ENCODE measurements at regions not wholly inside any gene's neighbourhood (a gene's known extent, or its start where the extent isn't known, plus 50 kb on each side); places are given as distances from the start of the nearest gene placed in this dataset.

DNA sequence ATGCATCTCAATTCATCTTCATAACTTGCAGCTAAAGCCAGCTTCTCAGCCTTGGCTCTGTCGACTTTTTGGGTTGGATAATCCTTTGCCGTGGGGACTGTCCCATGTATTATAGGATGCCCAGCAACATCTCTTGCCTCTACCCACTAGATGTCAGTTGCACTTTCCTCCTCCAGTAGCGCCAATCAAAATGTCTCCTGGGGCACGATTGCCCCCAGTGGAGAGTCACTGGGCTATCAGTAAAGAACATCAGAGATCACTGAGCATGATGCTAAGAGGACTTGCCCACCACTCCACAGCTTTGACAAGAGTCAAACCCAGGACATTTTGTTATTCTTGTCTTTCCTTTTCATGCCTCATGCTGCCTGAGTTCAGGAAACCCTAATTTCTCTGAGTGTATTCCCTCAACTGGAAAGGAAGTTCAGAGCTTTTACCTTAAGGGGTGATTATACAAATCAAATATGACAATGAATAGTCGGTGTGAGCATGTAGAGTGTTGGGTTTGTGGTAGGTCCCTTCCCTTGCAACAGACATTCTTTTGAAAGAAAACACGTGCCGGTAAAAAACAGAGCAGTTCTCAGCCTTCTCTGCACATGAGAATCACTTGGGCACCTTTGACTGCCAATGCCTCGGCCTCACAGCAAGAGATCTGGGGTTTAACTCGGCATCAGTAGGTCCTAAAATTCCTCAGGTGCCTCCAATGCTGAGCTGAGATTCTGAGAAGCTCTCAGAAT is 980.6 kb downstream of the VRK1 start:
- H3K27me3 ChIP-seq (ENCODE audit: control insufficient read depth, insufficient read depth, low read length), result no peaks in the 10 kb centered on the region
- H3K9ac ChIP-seq (ENCODE audit: low read depth, low read length), result no peak overlapping the region
- H3K4me2 ChIP-seq (ENCODE audit: low read length), result no peak overlapping the region
- H3K9me3 ChIP-seq (replicated peaks; ENCODE audit: low read length), result peaks cover 10% of the 10 kb centered on the region
- H3K36me3 ChIP-seq (ENCODE audit: insufficient read depth, low read length), result no peaks in the 10 kb centered on the region
- no peak overlapping the region for H3K4me3 ChIP-seq (ENCODE audit: low read length)
- no peaks in the 10 kb centered on the region for H3K4me1 ChIP-seq (ENCODE audit: control insufficient read depth, insufficient read depth, low read length)

DNA sequence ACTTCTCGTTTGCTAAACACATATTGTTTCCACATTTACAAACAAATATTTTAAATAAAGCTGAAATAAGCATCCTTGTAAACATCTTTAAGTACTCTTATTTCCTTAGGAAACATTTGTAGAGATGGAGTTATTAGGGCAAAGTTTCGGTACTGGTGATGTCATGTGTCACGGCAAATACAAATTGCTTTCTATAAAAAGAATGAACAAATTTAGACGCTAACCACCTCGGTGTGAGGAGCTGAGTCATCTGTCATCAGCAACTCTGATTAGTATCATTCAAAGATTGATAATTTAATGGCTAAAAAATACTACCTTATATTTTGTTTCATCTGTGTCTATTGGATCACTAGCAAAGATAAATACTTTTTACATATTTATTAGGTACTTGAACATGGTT is 982.0 kb downstream of the VRK1 start:
- peaks cover 7% of the 10 kb centered on the region for H3K9me3 ChIP-seq (replicated peaks; ENCODE audit: low read length)
- H3K27me3 ChIP-seq (ENCODE audit: control insufficient read depth, insufficient read depth, low read length), result no peaks in the 10 kb centered on the region
- H3K4me1 ChIP-seq (ENCODE audit: control insufficient read depth, insufficient read depth, low read length), result no peaks in the 10 kb centered on the region
- no peak overlapping the region for H3K9ac ChIP-seq (ENCODE audit: low read depth, low read length)
- no peak overlapping the region for H3K4me2 ChIP-seq (ENCODE audit: low read length)
- no peak overlapping the region for H3K4me3 ChIP-seq (ENCODE audit: low read length)
- no peaks in the 10 kb centered on the region for H3K36me3 ChIP-seq (ENCODE audit: insufficient read depth, low read length)

- Histone ChIP-seq H3K27me3 (ENCODE audit: control insufficient read depth, insufficient read depth, low read length) (no peaks in the 10 kb centered on the region), H3K4me3 (ENCODE audit: low read length) (no peak overlapping the region), H3K9me3 (replicated peaks; ENCODE audit: low read length) (peaks cover 7% of the 10 kb centered on the region), H3K4me2 (ENCODE audit: low read length) (no peak overlapping the region), H3K4me1 (ENCODE audit: control insufficient read depth, insufficient read depth, low read length) (no peaks in the 10 kb centered on the region), H3K36me3 (ENCODE audit: insufficient read depth, low read length) (no peaks in the 10 kb centered on the region), H3K9ac (ENCODE audit: low read depth, low read length) (no peak overlapping the region)
Observed at GRCh38 chr14:97780804-97781203, 983.6 kb downstream of the VRK1 start.

- Histone ChIP-seq H3K9me3 (replicated peaks; ENCODE audit: low read length) (peaks cover 7% of the 10 kb centered on the region), H3K4me2 (ENCODE audit: low read length) (no peak overlapping the region), H3K36me3 (ENCODE audit: insufficient read depth, low read length) (no peaks in the 10 kb centered on the region), H3K9ac (ENCODE audit: low read depth, low read length) (no peak overlapping the region), H3K4me3 (ENCODE audit: low read length) (no peak overlapping the region), H3K4me1 (ENCODE audit: control insufficient read depth, insufficient read depth, low read length) (no peaks in the 10 kb centered on the region), H3K27me3 (ENCODE audit: control insufficient read depth, insufficient read depth, low read length) (no peaks in the 10 kb centered on the region)
Observed at GRCh38 chr14:97781961-97782360, 984.8 kb downstream of the VRK1 start.

GRCh38 chr14:97782871-97783414 is 985.8 kb downstream of the VRK1 start:
- no peak overlapping the region for H3K4me2 ChIP-seq (ENCODE audit: low read length)
- no peak overlapping the region for H3K9ac ChIP-seq (ENCODE audit: low read depth, low read length)
- no peak overlapping the region for H3K4me3 ChIP-seq (ENCODE audit: low read length)
- peaks cover 7% of the 10 kb centered on the region for H3K9me3 ChIP-seq (replicated peaks; ENCODE audit: low read length)
- H3K27me3 ChIP-seq (ENCODE audit: control insufficient read depth, insufficient read depth, low read length), result no peaks in the 10 kb centered on the region
- H3K36me3 ChIP-seq (ENCODE audit: insufficient read depth, low read length), result no peaks in the 10 kb centered on the region
- no peaks in the 10 kb centered on the region for H3K4me1 ChIP-seq (ENCODE audit: control insufficient read depth, insufficient read depth, low read length)

GRCh38 chr14:97785495-97785894 is 988.3 kb downstream of the VRK1 start:
- no peaks in the 10 kb centered on the region for H3K36me3 ChIP-seq (ENCODE audit: insufficient read depth, low read length)
- no peaks in the 10 kb centered on the region for H3K4me1 ChIP-seq (ENCODE audit: control insufficient read depth, insufficient read depth, low read length)
- H3K4me2 ChIP-seq (ENCODE audit: low read length), result no peak overlapping the region
- peaks cover 17% of the 10 kb centered on the region for H3K9me3 ChIP-seq (replicated peaks; ENCODE audit: low read length)
- H3K4me3 ChIP-seq (ENCODE audit: low read length), result no peak overlapping the region
- H3K9ac ChIP-seq (ENCODE audit: low read depth, low read length), result no peak overlapping the region
- H3K27me3 ChIP-seq (ENCODE audit: control insufficient read depth, insufficient read depth, low read length), result no peaks in the 10 kb centered on the region

GRCh38 chr14:97788364-97788763 is 991.2 kb downstream of the VRK1 start:
- peaks cover 9% of the 10 kb centered on the region for H3K9me3 ChIP-seq (replicated peaks; ENCODE audit: low read length)
- no peak overlapping the region for H3K4me2 ChIP-seq (ENCODE audit: low read length)
- no peak overlapping the region for H3K9ac ChIP-seq (ENCODE audit: low read depth, low read length)
- no peak overlapping the region for H3K4me3 ChIP-seq (ENCODE audit: low read length)
- no peaks in the 10 kb centered on the region for H3K36me3 ChIP-seq (ENCODE audit: insufficient read depth, low read length)
- no peaks in the 10 kb centered on the region for H3K27me3 ChIP-seq (ENCODE audit: control insufficient read depth, insufficient read depth, low read length)
- H3K4me1 ChIP-seq (ENCODE audit: control insufficient read depth, insufficient read depth, low read length), result no peaks in the 10 kb centered on the region

- H3K9me3 ChIP-seq (replicated peaks; ENCODE audit: low read length), result peaks cover 9% of the 10 kb centered on the region
- H3K4me3 ChIP-seq (ENCODE audit: low read length), result no peak overlapping the region
- H3K36me3 ChIP-seq (ENCODE audit: insufficient read depth, low read length), result no peaks in the 10 kb centered on the region
- H3K27me3 ChIP-seq (ENCODE audit: control insufficient read depth, insufficient read depth, low read length), result no peaks in the 10 kb centered on the region
- H3K4me2 ChIP-seq (ENCODE audit: low read length), result no peak overlapping the region
- H3K9ac ChIP-seq (ENCODE audit: low read depth, low read length), result no peak overlapping the region
- no peaks in the 10 kb centered on the region for H3K4me1 ChIP-seq (ENCODE audit: control insufficient read depth, insufficient read depth, low read length)
Observed at GRCh38 chr14:97788846-97789526, 991.8 kb downstream of the VRK1 start.

GRCh38 chr14:97791072-97791471 is 993.9 kb downstream of the VRK1 start:
- Histone ChIP-seq H3K9me3 (replicated peaks; ENCODE audit: low read length) (peaks cover 15% of the 10 kb centered on the region), H3K4me1 (ENCODE audit: control insufficient read depth, insufficient read depth, low read length) (no peaks in the 10 kb centered on the region), H3K9ac (ENCODE audit: low read depth, low read length) (no peak overlapping the region), H3K4me3 (ENCODE audit: low read length) (no peak overlapping the region), H3K4me2 (ENCODE audit: low read length) (no peak overlapping the region), H3K27me3 (ENCODE audit: control insufficient read depth, insufficient read depth, low read length) (no peaks in the 10 kb centered on the region), H3K36me3 (ENCODE audit: insufficient read depth, low read length) (no peaks in the 10 kb centered on the region)

- H3K4me1 ChIP-seq (ENCODE audit: control insufficient read depth, insufficient read depth, low read length), result no peaks in the 10 kb centered on the region
- H3K4me2 ChIP-seq (ENCODE audit: low read length), result no peak overlapping the region
- peaks cover 15% of the 10 kb centered on the region for H3K9me3 ChIP-seq (replicated peaks; ENCODE audit: low read length)
- no peaks in the 10 kb centered on the region for H3K27me3 ChIP-seq (ENCODE audit: control insufficient read depth, insufficient read depth, low read length)
- no peak overlapping the region for H3K9ac ChIP-seq (ENCODE audit: low read depth, low read length)
- no peaks in the 10 kb centered on the region for H3K36me3 ChIP-seq (ENCODE audit: insufficient read depth, low read length)
- H3K4me3 ChIP-seq (ENCODE audit: low read length), result no peak overlapping the region
Observed at GRCh38 chr14:97791906-97792305, 994.7 kb downstream of the VRK1 start.

DNA sequence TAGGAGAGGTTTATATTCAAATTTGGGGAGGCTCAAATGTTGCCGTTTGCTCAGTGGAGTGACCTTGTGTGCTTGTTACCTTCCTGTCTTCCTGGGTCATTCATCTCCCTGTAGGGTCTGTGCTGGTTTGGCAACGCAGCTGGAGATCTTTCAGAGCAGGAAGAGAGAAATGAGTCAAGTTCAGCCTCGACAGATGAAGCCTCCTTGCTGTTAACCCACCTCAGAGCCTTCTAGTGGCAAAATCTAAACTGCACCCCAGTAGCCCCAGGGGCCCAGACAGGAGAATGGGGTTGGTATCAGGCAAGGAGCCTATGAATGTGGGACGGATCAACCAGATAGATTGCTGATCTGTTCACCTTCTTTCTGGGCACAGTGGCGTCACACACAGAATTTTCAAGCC is 999.3 kb downstream of the VRK1 start:
- H3K9ac ChIP-seq (ENCODE audit: low read depth, low read length), result no peak overlapping the region
- H3K4me1 ChIP-seq (ENCODE audit: control insufficient read depth, insufficient read depth, low read length), result no peaks in the 10 kb centered on the region
- H3K27me3 ChIP-seq (ENCODE audit: control insufficient read depth, insufficient read depth, low read length), result no peaks in the 10 kb centered on the region
- H3K4me2 ChIP-seq (ENCODE audit: low read length), result no peak overlapping the region
- peaks cover 8% of the 10 kb centered on the region for H3K9me3 ChIP-seq (replicated peaks; ENCODE audit: low read length)
- H3K4me3 ChIP-seq (ENCODE audit: low read length), result no peak overlapping the region
- H3K36me3 ChIP-seq (ENCODE audit: insufficient read depth, low read length), result no peaks in the 10 kb centered on the region

GRCh38 chr14:97798176-97798575 is 1001.0 kb downstream of the VRK1 start:
- H3K4me2 ChIP-seq (ENCODE audit: low read length), result no peak overlapping the region
- no peaks in the 10 kb centered on the region for H3K27me3 ChIP-seq (ENCODE audit: control insufficient read depth, insufficient read depth, low read length)
- no peaks in the 10 kb centered on the region for H3K36me3 ChIP-seq (ENCODE audit: insufficient read depth, low read length)
- peaks cover 12% of the 10 kb centered on the region for H3K9me3 ChIP-seq (replicated peaks; ENCODE audit: low read length)
- no peaks in the 10 kb centered on the region for H3K4me1 ChIP-seq (ENCODE audit: control insufficient read depth, insufficient read depth, low read length)
- no peak overlapping the region for H3K4me3 ChIP-seq (ENCODE audit: low read length)
- no peak overlapping the region for H3K9ac ChIP-seq (ENCODE audit: low read depth, low read length)

Data from skeletal muscle satellite cell (primary cell).